ENCODE measurements at regions not wholly inside any gene's neighbourhood (a gene's known extent, or its start where the extent isn't known, plus 50 kb on each side); places are given as distances from the start of the nearest gene placed in this dataset.

DNA sequence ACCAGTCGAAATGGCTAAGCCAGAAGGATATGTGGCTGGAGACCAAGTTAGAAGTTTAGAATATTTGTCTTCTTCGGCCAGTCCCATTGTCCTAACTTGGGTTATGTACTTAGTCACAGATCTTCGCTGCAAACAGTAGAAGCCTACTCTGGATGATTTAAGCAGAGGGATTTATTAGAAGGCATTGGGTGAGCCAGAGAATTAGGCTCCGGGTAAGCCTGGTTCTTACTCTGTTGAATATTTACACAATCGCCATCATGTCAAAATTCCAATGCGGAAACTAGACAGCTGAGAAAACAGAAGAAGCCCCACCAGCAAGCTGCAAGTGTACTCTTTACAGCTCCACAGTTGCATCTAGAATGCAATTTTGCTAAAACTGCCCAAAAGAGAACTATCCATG, 276.6 kb downstream of the CMPK2 start:
- TF ChIP-seq EZH2 (IDR thresholded peaks at IDR 0.05; ENCODE audit: low read length): no peak
- TF ChIP-seq, protein P1, sequence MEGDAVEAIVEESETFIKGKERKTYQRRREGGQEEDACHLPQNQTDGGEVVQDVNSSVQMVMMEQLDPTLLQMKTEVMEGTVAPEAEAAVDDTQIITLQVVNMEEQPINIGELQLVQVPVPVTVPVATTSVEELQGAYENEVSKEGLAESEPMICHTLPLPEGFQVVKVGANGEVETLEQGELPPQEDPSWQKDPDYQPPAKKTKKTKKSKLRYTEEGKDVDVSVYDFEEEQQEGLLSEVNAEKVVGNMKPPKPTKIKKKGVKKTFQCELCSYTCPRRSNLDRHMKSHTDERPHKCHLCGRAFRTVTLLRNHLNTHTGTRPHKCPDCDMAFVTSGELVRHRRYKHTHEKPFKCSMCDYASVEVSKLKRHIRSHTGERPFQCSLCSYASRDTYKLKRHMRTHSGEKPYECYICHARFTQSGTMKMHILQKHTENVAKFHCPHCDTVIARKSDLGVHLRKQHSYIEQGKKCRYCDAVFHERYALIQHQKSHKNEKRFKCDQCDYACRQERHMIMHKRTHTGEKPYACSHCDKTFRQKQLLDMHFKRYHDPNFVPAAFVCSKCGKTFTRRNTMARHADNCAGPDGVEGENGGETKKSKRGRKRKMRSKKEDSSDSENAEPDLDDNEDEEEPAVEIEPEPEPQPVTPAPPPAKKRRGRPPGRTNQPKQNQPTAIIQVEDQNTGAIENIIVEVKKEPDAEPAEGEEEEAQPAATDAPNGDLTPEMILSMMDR (optimal IDR thresholded peaks at IDR 0.05 in 1 of 3, IDR thresholded peaks at IDR 0.05 in 1 of 3, conservative IDR thresholded peaks at IDR 0.05 in 1 of 3; ENCODE audit: extremely low read depth in 1 of 3, insufficient read depth in 2 of 3, low read length in 3 of 3): no peak
